Natural killer cell (primary cell): ENCODE measurements at regions not wholly inside any gene's neighbourhood (a gene's known extent, or its start where the extent isn't known, plus 50 kb on each side); places are given as distances from the start of the nearest gene placed in this dataset.

ENCODE experiments used
- ATAC-seq, 3 donors: fragments of 150-1000 bp in 2 of 3; fragments of 200-7000 bp in 1 of 3; cut with Tn5 transposase; 1 replicate in 1 of 3; 2 replicates in 2 of 3; pipeline ENCODE4 v1.10.0; 2021; ENCODE audit warnings: mild to moderate bottlenecking in 2 of 3, moderate library complexity in 2 of 3
- DNase-seq, 2 donors: peaks; one replicate each; pipeline versions ENCODE4 v3.0.0 to v3.0.0-alpha.2; 2013 to 2021; ENCODE audit warnings: mixed read lengths in 1 of 2
- H3K27ac ChIP-seq: one replicate; pipeline ENCODE4 v1.5.1; 2013; ENCODE audit warnings: mild to moderate bottlenecking, low read length
- H3K27me3 ChIP-seq: one replicate; pipeline ENCODE4 v1.6.1; 2013; ENCODE audit warnings: low read length; ENCODE audit not compliant: control insufficient read depth, insufficient read depth
- H3K36me3 ChIP-seq: one replicate; pipeline ENCODE4 v1.6.1; 2013; ENCODE audit warnings: low read length; ENCODE audit not compliant: control insufficient read depth, insufficient read depth
- H3K4me1 ChIP-seq: one replicate; pipeline ENCODE4 v1.6.1; 2013; ENCODE audit warnings: low read length; ENCODE audit not compliant: control insufficient read depth, insufficient read depth
- H3K4me3 ChIP-seq: one replicate; pipeline ENCODE4 v1.5.1; 2013; ENCODE audit warnings: low read length
- H3K9me3 ChIP-seq: one replicate; pipeline ENCODE4 v1.6.1; 2013; ENCODE audit warnings: low read length; ENCODE audit not compliant: control insufficient read depth, insufficient read depth
- H3K27ac Mint-ChIP-seq, 2 donors: one replicate each; pipeline ENCODE4 v1.8.0; 2022; ENCODE audit warnings: mild to moderate bottlenecking in 2 of 2, mixed read lengths in 2 of 2, moderate library complexity in 1 of 2
- H3K27me3 Mint-ChIP-seq, 2 donors: one replicate each; pipeline ENCODE4 v1.8.0; 2022; ENCODE audit warnings: low read depth in 2 of 2, mixed read lengths in 2 of 2
- H3K36me3 Mint-ChIP-seq: one replicate; pipeline ENCODE4 v1.8.0; 2022; ENCODE audit warnings: mixed read lengths
- H3K4me1 Mint-ChIP-seq, 2 donors: one replicate each; pipeline ENCODE4 v1.8.0; 2022; ENCODE audit warnings: mixed read lengths in 2 of 2
- H3K4me3 Mint-ChIP-seq: one replicate; pipeline ENCODE4 v1.8.0; 2022; ENCODE audit warnings: mild to moderate bottlenecking, moderate library complexity, mixed read lengths
- H3K9me3 Mint-ChIP-seq, 2 donors: one replicate each; pipeline ENCODE4 v1.8.0; 2022; ENCODE audit warnings: mixed read lengths in 2 of 2
- CTCF ChIP-seq: fragments of 200-600 bp; IDR thresholded peaks from one replicate; pipeline ENCODE4 v1.8.0; 2022; ENCODE audit warnings: antibody characterized with exemption
- WGBS: methylation state at CpG from one replicate; pipeline ENCODE4 v1.1.7; 2013; ENCODE audit warnings: missing lambda C conversion rate; ENCODE audit not compliant: insufficient coverage; 5-methylcytosine and 5-hydroxymethylcytosine counted together
- intact Hi-C: fragments of 100-400 bp; cut with micrococcal nuclease; formaldehyde crosslinking; loops from one replicate; pipeline ENCODE4 v1.14.2; 2022

- ATAC-seq (no peak), DNase-seq (no peak)
- Histone ChIP-seq H3K27me3 (no peaks in the 10 kb centered on the region), H3K27ac (no peak overlapping the region), H3K9me3 (no peaks in the 10 kb centered on the region), H3K4me1 (no peaks in the 10 kb centered on the region), H3K4me3 (no peak overlapping the region), H3K36me3 (no peaks in the 10 kb centered on the region)
- WGBS = 87% methylated on average over 3 of the region's 4 CpGs
- Mint-ChIP-seq H3K27me3 (no peaks in the 10 kb centered on the region), H3K4me1 (no peaks in the 10 kb centered on the region), H3K36me3 (no peaks in the 10 kb centered on the region), H3K4me3 (no peak overlapping the region), H3K9me3 (peaks cover 0 to 15% of the 10 kb centered on the region in 2 donors), H3K27ac (no peak overlapping the region)
- TF ChIP-seq CTCF = no peak
- intact Hi-C loops = no loop called here
Measured at GRCh38 chr21:27017246-27017645, 50.4 kb upstream of the ADAMTS5 start.
